Kidney tubule cell (primary cell): ENCODE measurements at regions not wholly inside any gene's neighbourhood (a gene's known extent, or its start where the extent isn't known, plus 50 kb on each side); places are given as distances from the start of the nearest gene placed in this dataset.

ENCODE experiments used
- DNase-seq: peaks from one replicate; pipeline ENCODE4 v3.0.0-alpha.2; 2018; ENCODE audit warnings: low spot score

DNA sequence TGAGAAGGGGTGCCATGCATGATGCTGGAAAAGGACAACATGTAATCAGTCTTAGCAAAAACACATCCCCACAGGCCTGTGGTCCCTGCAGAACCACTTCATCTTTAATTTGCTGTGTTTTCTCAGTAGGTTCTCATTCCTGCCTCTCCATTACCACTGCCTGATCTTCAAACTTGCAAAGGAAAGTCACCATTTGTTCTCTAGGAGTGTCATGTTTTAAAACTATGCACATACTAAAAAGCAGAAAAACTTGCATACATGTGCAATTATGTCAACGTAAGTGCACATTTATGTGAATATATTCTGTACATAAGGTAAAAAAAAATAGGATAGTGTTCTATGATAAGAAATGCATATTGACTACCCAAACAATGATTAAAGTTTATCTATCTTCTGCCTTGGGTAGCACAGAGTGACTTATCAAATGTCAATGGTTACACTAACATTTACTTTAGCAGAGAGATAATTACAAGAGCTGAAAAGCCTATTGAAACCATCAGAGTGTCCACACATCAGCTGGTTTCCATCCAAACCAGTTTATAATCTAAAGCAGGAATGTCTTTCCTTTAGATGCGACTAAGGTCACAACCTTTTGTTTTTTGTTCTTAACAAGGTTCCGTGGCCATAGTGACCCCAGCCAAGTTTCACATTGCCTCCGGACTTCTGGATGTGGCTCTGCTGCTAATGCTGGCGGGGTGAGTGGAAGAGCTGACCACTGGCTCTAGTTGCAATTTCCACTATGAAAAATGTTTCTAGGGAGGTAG lies 58.7 kb upstream of the RMDN2 start:
- no peak for DNase-seq

DNA sequence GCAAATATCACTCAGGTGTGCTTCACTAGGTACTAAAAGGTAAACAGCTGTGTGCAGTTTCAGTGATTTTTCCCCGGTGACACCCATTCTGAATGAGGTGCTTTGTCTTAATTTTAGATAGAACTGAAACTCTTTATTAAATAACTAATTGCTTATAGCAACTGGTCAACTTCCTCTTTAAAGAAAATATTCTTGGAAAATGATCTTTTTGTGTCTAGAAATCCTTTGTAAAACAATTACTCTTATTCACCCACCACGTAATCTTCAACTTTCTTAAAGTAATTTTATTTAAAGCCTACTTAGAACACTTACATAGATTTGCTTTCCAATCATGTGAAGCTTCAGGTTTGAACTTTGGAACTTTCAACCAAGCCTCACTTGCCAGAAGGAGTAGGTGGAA lies 57.9 kb upstream of the RMDN2 start:
- no peak for DNase-seq

DNA sequence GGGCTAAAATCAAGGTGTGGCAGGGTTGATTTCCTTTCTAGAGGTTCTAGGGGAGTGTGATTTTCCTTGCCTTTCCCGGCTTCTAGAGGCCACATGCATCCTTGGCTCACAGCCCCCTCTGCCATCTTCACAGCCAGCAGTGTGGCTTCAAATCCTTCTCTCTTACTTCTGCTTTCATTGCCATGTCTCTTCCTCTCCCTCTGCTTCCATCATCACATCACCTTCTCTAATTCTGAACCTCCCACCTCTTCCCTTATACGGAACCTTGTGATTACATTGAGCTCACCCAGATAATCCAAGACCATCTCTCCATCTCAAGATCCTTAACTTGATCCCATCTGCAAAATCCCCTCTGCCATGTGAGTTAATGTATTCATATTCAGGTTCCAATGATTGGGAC lies 56.2 kb upstream of the RMDN2 start:
- no peak for DNase-seq

DNA sequence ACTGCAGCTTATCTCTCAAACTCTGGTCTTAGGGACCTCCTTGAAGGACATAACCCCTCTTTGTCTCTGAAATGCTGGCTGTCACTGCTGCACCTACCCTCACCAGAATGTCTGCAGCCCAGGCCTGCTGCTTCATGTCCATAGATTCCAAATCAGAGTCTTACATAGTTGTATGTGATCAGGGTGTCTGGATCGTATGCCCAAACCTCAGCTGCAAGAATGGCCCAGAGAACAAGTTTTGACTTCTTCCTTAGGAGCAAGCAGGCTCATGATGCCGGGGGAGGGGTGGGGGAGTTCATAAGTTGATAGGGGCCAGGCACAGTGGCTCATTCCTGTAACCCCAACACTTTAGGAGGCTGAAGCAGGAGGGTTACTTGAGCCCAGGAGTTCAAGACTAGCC lies 55.8 kb upstream of the RMDN2 start:
- DNase-seq: no peak

DNA sequence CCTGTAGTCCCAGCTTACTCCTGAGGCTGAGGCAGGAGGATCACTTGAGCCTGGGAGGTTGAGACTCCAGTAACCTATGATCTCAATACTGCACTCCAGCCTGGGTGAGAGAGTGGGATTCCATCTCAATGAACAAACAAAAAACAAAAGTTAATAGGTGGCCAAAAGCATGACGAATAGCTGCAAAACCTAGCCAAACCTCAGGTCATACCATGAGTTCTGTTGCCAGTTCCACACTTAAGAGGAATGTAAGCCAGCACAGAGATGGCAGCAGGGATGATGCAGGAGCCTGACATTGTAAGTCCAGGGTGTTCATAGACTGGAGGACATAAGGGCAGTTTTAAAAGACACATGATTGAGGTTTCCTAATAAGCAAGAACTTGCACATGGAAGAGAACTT lies 55.3 kb upstream of the RMDN2 start:
- peak; percentile 95 for DNase-seq

DNA sequence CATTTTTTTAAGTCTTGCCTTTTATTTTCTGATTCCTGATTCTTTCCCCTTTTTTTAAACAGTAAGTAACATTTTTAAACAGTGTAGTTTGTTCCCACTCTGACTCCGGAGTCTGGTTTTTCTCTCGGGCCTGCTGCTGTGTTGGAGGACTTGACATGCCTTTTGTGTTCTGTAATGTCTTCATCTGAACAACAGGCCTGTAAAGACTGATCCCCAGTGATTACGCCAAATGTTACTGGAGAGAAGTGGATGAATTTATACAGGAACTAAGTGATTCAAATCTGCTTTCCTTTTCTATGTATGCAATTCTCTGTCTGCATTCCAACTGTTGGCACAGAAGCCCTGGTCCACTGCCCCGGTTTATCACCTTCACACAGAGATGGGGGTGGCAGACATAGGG lies 54.3 kb upstream of the RMDN2 start:
- no peak for DNase-seq

DNA sequence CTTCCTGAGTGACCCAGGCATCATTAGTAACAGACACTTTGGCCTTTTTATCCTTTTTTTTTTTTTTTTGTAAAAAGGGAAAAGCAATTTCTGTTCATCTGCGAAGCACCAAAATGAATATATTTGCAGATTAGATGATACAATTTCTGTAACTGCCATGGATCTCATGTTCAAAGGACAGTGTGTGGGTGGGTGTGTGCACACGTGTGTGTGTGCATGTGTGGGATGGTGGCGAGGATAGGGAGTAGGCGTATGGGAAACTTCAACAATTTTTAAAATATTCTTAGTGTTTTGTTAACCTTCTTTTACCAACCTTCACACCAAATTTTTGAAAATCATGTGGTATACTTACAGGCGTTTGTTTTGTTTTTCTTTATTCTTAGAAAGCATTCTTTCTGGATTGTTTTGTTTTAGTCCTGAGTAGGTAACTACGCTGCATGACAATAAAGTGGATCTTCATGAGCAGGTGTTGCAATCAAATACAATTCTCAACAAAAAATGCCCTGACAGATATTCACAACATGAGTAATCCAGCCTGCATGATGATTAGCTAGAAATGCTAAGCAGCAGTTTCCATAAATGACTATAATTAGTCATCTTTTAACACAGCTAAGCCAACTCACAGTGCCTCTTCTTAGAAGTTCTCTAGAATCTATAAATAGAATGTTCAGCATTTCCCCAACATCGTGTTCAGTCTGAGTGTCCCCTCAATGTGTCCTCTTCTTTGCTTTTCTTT lies 53.5 kb upstream of the RMDN2 start:
- peak; percentile 95 for DNase-seq

DNA sequence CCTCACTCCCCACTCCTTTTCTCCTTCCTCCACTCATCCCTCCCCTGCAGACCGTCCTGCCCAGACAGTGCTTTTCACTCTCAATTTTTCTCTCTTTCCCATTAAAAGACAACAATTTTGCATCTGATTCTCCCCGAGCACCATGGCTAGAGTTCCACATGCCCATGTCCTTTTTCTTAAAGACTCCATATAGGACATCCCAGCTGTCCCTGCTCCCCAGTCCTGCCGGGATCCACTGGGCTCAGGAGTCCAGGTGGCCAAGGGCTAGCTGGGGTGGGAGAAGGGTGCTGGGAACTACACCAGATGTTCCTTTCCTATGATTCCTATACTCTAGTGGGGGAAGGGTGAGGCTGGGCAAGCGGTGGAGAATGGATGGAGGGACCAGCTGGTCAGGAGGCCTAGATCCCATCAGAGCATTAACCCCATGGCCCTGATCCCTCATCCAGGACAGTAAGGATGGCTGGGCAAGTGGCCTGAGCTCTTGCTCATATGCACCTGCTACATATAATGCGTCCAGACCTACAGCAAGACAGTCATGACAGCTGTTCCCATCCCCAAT lies 52.8 kb upstream of the RMDN2 start:
- DNase-seq: no peak

DNA sequence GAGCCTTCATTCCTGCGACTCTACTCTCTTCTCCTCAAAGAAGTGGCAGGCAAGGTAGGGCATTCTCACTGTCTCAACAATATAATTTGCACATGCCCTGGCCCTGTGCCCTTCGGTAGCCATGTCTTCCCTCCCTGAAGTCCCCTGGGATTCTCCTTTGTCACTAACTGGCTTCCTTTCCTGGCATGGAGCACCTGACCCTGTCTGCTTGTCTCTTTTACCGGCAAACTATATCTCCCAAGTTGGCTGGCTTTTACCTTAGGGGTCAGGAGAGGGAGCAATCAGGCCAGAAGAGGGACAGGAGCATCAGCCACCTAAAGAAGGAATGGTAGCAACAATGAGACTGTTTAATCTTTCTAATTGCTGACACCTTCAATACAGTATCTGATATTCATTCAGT lies 51.9 kb upstream of the RMDN2 start:
- no peak for DNase-seq

DNA sequence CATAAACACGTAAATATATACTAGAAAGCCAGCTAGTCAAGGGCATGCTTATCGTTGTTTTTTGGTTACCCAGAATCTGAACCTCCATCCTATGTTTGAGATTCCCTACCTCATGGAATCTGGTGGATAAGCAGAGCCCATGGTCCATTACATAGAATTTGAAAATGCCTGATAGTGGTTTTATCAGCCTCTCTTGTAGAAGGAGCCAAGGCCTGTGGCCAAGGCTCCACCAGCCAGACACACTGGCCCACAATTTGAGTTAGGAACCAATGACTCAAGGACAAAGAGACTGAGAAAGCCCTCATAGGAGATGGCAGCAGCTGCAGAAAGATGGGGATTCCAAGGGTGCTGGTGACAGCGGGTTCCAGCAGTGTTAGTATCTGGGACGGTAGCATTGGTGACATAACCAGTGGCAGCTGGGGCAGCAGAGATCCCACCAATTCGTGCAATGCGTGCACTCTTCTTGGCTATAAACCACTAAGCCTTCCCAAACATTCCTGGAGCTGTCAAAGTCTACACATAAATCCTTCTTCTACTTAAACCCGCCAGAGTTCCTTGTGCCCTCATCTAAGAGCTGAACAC lies 51.2 kb upstream of the RMDN2 start:
- no peak for DNase-seq

DNA sequence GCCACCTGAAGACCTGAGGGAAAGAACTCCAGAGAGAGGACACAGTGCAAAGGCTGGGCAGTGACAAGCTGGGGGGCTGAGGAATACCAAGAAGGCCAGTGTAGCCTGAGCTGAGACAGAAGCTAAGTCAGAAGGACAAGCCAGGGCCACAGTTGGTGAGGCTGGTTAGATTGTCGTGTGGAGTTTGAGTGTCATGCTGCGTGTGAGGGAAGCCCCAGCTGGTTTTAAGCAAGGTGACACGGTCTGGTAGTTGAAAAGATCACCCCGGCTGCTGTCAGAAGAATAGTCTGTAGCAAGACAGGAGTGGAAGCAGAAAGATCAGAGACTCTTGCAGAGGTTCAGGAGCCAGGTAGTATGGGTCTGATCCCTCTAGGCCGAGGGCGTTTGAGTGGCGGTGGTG lies 50.6 kb upstream of the RMDN2 start:
- DNase-seq: no peak
